ENCODE measurements at regions not wholly inside any gene's neighbourhood (a gene's known extent, or its start where the extent isn't known, plus 50 kb on each side); places are given as distances from the start of the nearest gene placed in this dataset.

DNA sequence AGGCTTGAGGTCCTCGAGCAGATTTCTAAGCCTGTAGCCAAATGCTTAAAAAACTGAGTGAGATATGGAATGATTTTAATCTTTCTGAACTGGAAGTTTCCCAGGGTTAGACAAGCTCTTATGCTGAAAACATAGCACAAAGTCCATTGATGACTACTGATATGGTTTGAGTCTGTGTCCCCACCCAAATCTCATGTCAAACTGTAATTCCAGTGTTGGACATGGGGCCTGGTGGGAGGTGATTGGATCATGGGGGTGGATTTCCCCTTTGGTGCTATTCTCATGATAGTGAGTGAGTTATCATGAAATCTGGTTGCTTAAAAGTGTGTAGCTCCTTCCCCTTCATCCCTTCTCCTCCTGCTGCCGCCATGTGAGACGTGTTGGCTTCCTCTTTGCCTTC is 454.9 kb downstream of the SPRY1 start:
- TF ChIP-seq ARNT (IDR thresholded peaks at IDR 0.05) (no peak), SUZ12 (IDR thresholded peaks at IDR 0.05) (no peak), TARDBP (IDR thresholded peaks at IDR 0.05) (no peak), FOXA1 (IDR thresholded peaks at IDR 0.05) (no peak), SP1 (IDR thresholded peaks at IDR 0.05) (no peak), BHLHE40 (IDR thresholded peaks at IDR 0.05; ENCODE audit: borderline replicate concordance) (no peak), HDGF (IDR thresholded peaks at IDR 0.05; ENCODE audit: borderline replicate concordance) (no peak), NFRKB (IDR thresholded peaks at IDR 0.05) (no peak)
